ENCODE measurements at regions not wholly inside any gene's neighbourhood (a gene's known extent, or its start where the extent isn't known, plus 50 kb on each side); places are given as distances from the start of the nearest gene placed in this dataset.

GRCh38 chr14:50038398-50039119, 77.8 kb downstream of the VCPKMT start:
- 17 to 21% methylated on average over 4 of the region's 4 CpGs for WGBS, 2 donors
- no peak overlapping the region for H3K4me3 ChIP-seq (ENCODE audit: low read depth, poor library complexity, severe bottlenecking)
- intact Hi-C loops (cut with DNase I; ENCODE audit: low total_unique reads): no loop called here
- TF ChIP-seq CTCF (IDR thresholded peaks at IDR 0.05) (no peak), POLR2A (IDR thresholded peaks at IDR 0.05) (no peak)
- DNase-seq (ENCODE audit: low spot score in 2 of 2): peak in 1 of 2 donors; percentile 79

DNA sequence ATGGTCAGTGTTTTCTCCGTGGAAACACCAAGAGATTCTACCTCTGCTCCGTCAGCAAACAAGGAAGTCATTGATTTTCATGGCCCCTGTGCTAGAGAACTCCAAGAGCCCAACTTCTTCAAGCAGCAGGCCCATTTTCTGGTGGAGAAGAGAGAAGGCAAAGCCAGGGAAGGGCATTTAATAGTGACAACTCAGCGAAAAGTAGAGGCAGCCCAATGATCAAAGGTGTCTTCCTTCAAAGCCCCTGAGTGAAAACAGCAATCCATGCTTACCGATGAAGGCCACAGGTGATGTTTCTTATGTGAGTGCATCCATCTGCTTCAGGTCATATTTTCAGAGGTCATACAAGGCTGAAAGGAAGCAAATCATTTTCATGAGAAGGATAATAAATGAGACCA, 77.3 kb downstream of the VCPKMT start:
- intact Hi-C loops (cut with DNase I; ENCODE audit: low total_unique reads): no loop called here
- 61% methylated on average over 4 of the region's 4 CpGs for WGBS, 2 donors
- no peak for TF ChIP-seq CTCF (IDR thresholded peaks at IDR 0.05)
- TF ChIP-seq POLR2A (IDR thresholded peaks at IDR 0.05): no peak
- H3K4me3 ChIP-seq (ENCODE audit: low read depth, poor library complexity, severe bottlenecking): no peak overlapping the region
- no peak for DNase-seq (ENCODE audit: low spot score in 2 of 2)

DNA sequence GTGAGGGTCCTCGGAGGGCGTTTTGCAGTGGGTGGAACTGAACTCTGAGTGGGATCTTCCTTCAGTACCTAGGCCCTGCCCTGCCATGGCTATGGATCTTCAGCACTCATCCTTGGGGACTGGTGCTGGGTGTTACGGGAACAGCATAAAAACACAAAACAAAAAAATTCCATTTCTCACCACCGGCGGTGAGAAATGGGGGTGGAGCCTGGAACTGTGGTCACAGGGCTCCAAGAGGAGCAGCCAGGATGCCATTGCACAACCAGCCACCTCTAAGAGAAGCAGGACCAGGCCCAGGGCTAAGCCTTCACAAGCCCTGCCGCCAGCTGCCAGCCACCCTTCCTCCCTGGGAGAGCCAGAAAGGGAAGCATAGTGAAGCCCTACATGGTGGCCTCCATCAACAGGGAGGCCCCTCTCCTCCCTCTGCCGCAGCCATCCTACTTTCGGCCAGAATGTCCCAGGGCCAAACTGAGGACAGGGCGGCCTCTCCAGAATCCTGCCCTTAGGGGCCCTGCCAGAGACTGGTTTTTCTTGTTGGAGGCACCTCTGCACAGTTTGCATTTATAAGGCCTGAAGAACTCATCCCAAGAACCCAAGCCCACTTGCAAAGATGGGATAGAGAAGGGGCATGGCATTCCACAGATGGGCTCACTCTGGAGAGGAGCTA, 76.5 kb downstream of the VCPKMT start:
- peak; percentile 69 to 91 for DNase-seq (ENCODE audit: low spot score in 2 of 2)
- H3K4me3 ChIP-seq (ENCODE audit: low read depth, poor library complexity, severe bottlenecking): no peak overlapping the region
- WGBS, 2 donors: 47 to 57% methylated on average over 9 of the region's 9 CpGs
- TF ChIP-seq POLR2A (IDR thresholded peaks at IDR 0.05) (no peak), CTCF (IDR thresholded peaks at IDR 0.05) (no peak)
- intact Hi-C loops (cut with DNase I; ENCODE audit: low total_unique reads): no loop called here

DNA sequence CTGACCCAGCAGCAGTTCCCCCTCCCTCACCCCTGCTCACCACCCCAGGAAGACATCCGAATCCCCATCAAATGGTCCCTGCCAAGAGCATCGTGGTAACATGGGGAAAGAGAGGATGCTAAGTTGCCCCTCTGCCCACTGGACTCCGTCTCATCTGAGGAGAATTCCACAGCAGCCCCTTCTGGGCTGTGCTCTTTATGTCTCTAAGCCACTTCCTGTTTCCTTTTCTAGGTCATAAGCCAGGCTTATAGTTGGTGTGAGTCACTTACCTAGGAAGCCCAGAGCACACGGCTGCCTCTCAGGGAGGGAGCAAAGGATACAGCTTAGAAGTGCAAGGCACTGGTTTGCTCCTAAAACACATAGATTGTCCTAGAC, 76.0 kb downstream of the VCPKMT start:
- TF ChIP-seq CTCF (IDR thresholded peaks at IDR 0.05): no peak
- no peak for TF ChIP-seq POLR2A (IDR thresholded peaks at IDR 0.05)
- WGBS, 2 donors: 36 to 49% methylated on average over 4 of the region's 4 CpGs
- DNase-seq (ENCODE audit: low spot score in 2 of 2): no peak
- intact Hi-C loops (cut with DNase I; ENCODE audit: low total_unique reads): no loop called here
- no peak overlapping the region for H3K4me3 ChIP-seq (ENCODE audit: low read depth, poor library complexity, severe bottlenecking)

- TF ChIP-seq CTCF (IDR thresholded peaks at IDR 0.05) (no peak), POLR2A (IDR thresholded peaks at IDR 0.05) (no peak)
- no peak for DNase-seq (ENCODE audit: low spot score in 2 of 2)
- WGBS, 2 donors: 68 to 70% methylated on average over 7 of the region's 7 CpGs
- intact Hi-C loops (cut with DNase I; ENCODE audit: low total_unique reads): no loop called here
- H3K4me3 ChIP-seq (ENCODE audit: low read depth, poor library complexity, severe bottlenecking): no peak overlapping the region
Observed at GRCh38 chr14:50040895-50041465, 75.4 kb downstream of the VCPKMT start.

Data from lower leg skin (tissue), 4 donors.